ENCODE measurements at regions not wholly inside any gene's neighbourhood (a gene's known extent, or its start where the extent isn't known, plus 50 kb on each side); places are given as distances from the start of the nearest gene placed in this dataset.
"Not testable (repeated sequence)": the region's sequence is repeated elsewhere in the genome, so short reads cannot be mapped to it uniquely, and the experiment has no call there.

- H3K4me3 ChIP-seq (replicated peaks in 1 of 3; ENCODE audit: insufficient read depth in 1 of 3, low read depth in 2 of 3, low read length in 3 of 3); H2AFZ ChIP-seq (ENCODE audit: low read length); H3K4me2 ChIP-seq (ENCODE audit: low read depth, low read length); DNase-seq (ENCODE audit: low spot score); H3K36me3 ChIP-seq (replicated peaks in 1 of 2; ENCODE audit: control insufficient read depth in 1 of 2, insufficient read depth in 2 of 2, low read length in 2 of 2); H3K27ac ChIP-seq (ENCODE audit: extremely low read length, insufficient read depth, low read length); ATAC-seq; in situ Hi-C loops (cut with HindIII; ENCODE audit: extremely low pct_ligation_motif_present, low pct_unique_long_range_greater_than_20kb); H3K27me3 ChIP-seq (ENCODE audit: control insufficient read depth in 1 of 2, insufficient read depth in 2 of 2, low read length in 2 of 2); H3K9me3 ChIP-seq (ENCODE audit: low read length); CTCF ChIA-PET (ENCODE audit: low intra/inter-chr PET ratio, low total read pairs); H3K9ac ChIP-seq (ENCODE audit: insufficient read depth, low read depth, low read length); FAIRE-seq; intact Hi-C loops (cut with micrococcal nuclease; ENCODE audit: unreplicated experiment); H4K20me1 ChIP-seq (ENCODE audit: insufficient read depth, low read length); H3K79me2 ChIP-seq (ENCODE audit: insufficient read depth, low read length); POLR2A ChIA-PET; H3K4me1 ChIP-seq (ENCODE audit: insufficient read depth, low read length); BruUV-seq (replicated peaks): not testable (repeated sequence)
- 78% methylated on average over 2 of the region's 2 CpGs for WGBS (ENCODE audit: low lambda C conversion rate)
Measured at GRCh38 chr1:101114128-101114527, 88.5 kb upstream of the DPH5 start.

DNA sequence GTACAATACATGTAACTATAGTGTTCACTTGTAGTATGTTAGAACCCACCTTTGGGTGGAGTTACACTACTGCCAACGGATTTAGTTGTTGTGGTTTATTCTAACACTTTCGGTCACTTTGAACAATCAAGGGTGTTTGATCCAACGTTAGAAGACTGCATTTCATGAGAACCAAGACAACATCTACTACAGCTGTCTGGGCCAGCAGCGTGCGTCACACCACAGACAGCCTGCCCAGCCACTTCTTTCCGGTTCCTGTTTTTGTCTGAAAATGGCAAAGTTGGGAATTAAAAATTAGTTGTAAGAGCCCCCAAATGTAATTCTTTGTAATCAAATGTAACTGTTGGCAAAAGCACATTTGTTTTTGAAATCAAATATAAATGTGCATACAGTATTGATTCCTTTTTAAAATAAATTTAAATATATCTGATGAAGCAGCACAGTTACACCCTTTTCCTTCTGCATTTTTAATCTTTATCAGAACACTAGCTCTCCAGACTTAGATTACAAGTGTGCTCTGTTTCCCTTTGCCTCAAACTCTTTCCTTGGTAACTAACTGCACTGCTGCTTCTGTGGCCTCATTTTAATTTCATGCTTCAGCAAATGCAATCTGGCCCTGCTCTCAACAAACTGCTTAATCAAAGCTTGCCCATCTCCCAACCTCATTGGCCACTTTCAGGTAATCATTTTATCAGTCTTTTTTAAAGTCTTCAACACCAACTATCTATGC, 86.6 kb upstream of the DPH5 start:
- DNase-seq (ENCODE audit: low spot score) (no peak), FAIRE-seq (no peak), ATAC-seq (no peak)
- no peak overlapping the region for H3K9ac ChIP-seq (ENCODE audit: insufficient read depth, low read depth, low read length)
- no peak overlapping the region for H3K4me2 ChIP-seq (ENCODE audit: low read depth, low read length)
- WGBS (ENCODE audit: low lambda C conversion rate), result 44% methylated on average over 6 of the region's 6 CpGs
- H3K27me3 ChIP-seq (ENCODE audit: control insufficient read depth in 1 of 2, insufficient read depth in 2 of 2, low read length in 2 of 2), result no peaks in the 10 kb centered on the region
- H3K79me2 ChIP-seq (ENCODE audit: insufficient read depth, low read length), result no peaks in the 10 kb centered on the region
- H3K36me3 ChIP-seq (replicated peaks in 1 of 2; ENCODE audit: control insufficient read depth in 1 of 2, insufficient read depth in 2 of 2, low read length in 2 of 2), result no peaks in the 10 kb centered on the region
- no peak overlapping the region for H3K27ac ChIP-seq (ENCODE audit: extremely low read length, insufficient read depth, low read length)
- no peaks in the 10 kb centered on the region for H3K4me1 ChIP-seq (ENCODE audit: insufficient read depth, low read length)
- ChIA-PET POLR2A (no interaction called here), CTCF (ENCODE audit: low intra/inter-chr PET ratio, low total read pairs) (no interaction called here)
- intact Hi-C loops (cut with micrococcal nuclease; ENCODE audit: unreplicated experiment) (no loop called here), in situ Hi-C loops (cut with HindIII; ENCODE audit: extremely low pct_ligation_motif_present, low pct_unique_long_range_greater_than_20kb) (no loop called here)
- H4K20me1 ChIP-seq (ENCODE audit: insufficient read depth, low read length), result no peaks in the 10 kb centered on the region
- H3K9me3 ChIP-seq (ENCODE audit: low read length), result no peaks in the 10 kb centered on the region
- BruUV-seq (replicated peaks), result no TSS peak
- no peak overlapping the region for H2AFZ ChIP-seq (ENCODE audit: low read length)
- H3K4me3 ChIP-seq (replicated peaks in 1 of 3; ENCODE audit: insufficient read depth in 1 of 3, low read depth in 2 of 3, low read length in 3 of 3), result no peak overlapping the region
- TF ChIP-seq DDIT3 (CRISPR knock-in tag; IDR thresholded peaks at IDR 0.05) (no peak), CHD4 (IDR thresholded peaks at IDR 0.05; ENCODE audit: borderline replicate concordance, low read length) (no peak), SAP130 (CRISPR knock-in tag; IDR thresholded peaks at IDR 0.05; ENCODE audit: low read depth) (no peak), HOXA5 (CRISPR knock-in tag; IDR thresholded peaks at IDR 0.05) (no peak), ZFP1 (CRISPR knock-in tag; IDR thresholded peaks at IDR 0.05) (no peak), SAFB2 (CRISPR knock-in tag; IDR thresholded peaks at IDR 0.05; ENCODE audit: borderline replicate concordance, low read depth) (no peak), KLF11 (CRISPR knock-in tag; IDR thresholded peaks at IDR 0.05) (no peak), ZNF776 (CRISPR knock-in tag; IDR thresholded peaks at IDR 0.05) (no peak), ZUFSP (CRISPR knock-in tag; IDR thresholded peaks at IDR 0.05; ENCODE audit: borderline replicate concordance) (no peak), HBP1 (CRISPR knock-in tag; IDR thresholded peaks at IDR 0.05; ENCODE audit: low read depth) (no peak), SNRNP70 (IDR thresholded peaks at IDR 0.05; ENCODE audit: low read depth, low read length) (no peak), ZNF749 (CRISPR knock-in tag; IDR thresholded peaks at IDR 0.05; ENCODE audit: borderline replicate concordance) (no peak), ZNF350 (CRISPR knock-in tag; IDR thresholded peaks at IDR 0.05; ENCODE audit: borderline replicate concordance, low read depth) (no peak), PHF5A (CRISPR knock-in tag; IDR thresholded peaks at IDR 0.05; ENCODE audit: low read depth, unreplicated experiment) (no peak)
- TF ChIP-seq, protein P1, sequence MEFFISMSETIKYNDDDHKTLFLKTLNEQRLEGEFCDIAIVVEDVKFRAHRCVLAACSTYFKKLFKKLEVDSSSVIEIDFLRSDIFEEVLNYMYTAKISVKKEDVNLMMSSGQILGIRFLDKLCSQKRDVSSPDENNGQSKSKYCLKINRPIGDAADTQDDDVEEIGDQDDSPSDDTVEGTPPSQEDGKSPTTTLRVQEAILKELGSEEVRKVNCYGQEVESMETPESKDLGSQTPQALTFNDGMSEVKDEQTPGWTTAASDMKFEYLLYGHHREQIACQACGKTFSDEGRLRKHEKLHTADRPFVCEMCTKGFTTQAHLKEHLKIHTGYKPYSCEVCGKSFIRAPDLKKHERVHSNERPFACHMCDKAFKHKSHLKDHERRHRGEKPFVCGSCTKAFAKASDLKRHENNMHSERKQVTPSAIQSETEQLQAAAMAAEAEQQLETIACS (CRISPR knock-in tag; IDR thresholded peaks at IDR 0.05), result no peak

Data from HepG2 (cell line).